Omental fat pad (tissue), 3 donors: ENCODE measurements at regions not wholly inside any gene's neighbourhood (a gene's known extent, or its start where the extent isn't known, plus 50 kb on each side); places are given as distances from the start of the nearest gene placed in this dataset. TPM values are rescaled to one million over a fixed set of nuclear protein-coding genes. Genes with fewer than 3 reads are reported as not detected.

Source experiments
- ATAC-seq: fragments of 150-250 bp; one replicate; pipeline ENCODE4 v1.9.1; 2016; ENCODE audit warnings: mild to moderate bottlenecking, moderate library complexity; ENCODE audit not compliant: low FRiP score
- DNase-seq: peaks from one replicate; pipeline ENCODE4 v3.0.0-alpha.2; 2019; ENCODE audit warnings: low spot score
- CTCF ChIP-seq, 3 donors: fragments of 450-650 bp; IDR thresholded peaks; one replicate each; pipeline ENCODE4 v1.5.1; 2016 to 2017; ENCODE audit warnings: antibody characterized with exemption in 3 of 3, mild to moderate bottlenecking in 3 of 3, moderate library complexity in 2 of 3
- small RNA-seq: library from RNA; depleted of rRNA; stranded (forward); fragments of <200 nt; gene quantifications from one replicate; pipeline ENCODE3, GENCODE V24; 2016

- ATAC-seq (no peak), DNase-seq (no peak)
- TF ChIP-seq CTCF (IDR thresholded peaks at IDR 0.05) = no peak
Observed at GRCh38 chr12:30813525-30814294, 59.0 kb upstream of the CAPRIN2 start.

GRCh38 chr12:30811966-30812365 is 57.2 kb upstream of the CAPRIN2 start:
- no peak for TF ChIP-seq CTCF (IDR thresholded peaks at IDR 0.05)

GRCh38 chr12:30810918-30811317 is 56.2 kb upstream of the CAPRIN2 start:
- no peak for ATAC-seq
- no peak for DNase-seq

More at GRCh38 chr12:30811966-30812365, 57.2 kb upstream of the CAPRIN2 start:
- DNase-seq (no peak), ATAC-seq (no peak)

GRCh38 chr12:30807695-30808034 is 52.9 kb upstream of the CAPRIN2 start:
- ATAC-seq = no peak
- no peak for DNase-seq
- TF ChIP-seq CTCF (IDR thresholded peaks at IDR 0.05) = no peak

More at GRCh38 chr12:30810918-30811317, 56.2 kb upstream of the CAPRIN2 start:
- TF ChIP-seq CTCF (IDR thresholded peaks at IDR 0.05) = no peak

GRCh38 chr12:30806989-30807694 is 52.4 kb upstream of the CAPRIN2 start:
- ATAC-seq = peak; percentile 51
- no peak for TF ChIP-seq CTCF (IDR thresholded peaks at IDR 0.05)
- no peak for DNase-seq

- TF ChIP-seq CTCF (IDR thresholded peaks at IDR 0.05) = no peak
- no peak for DNase-seq
- ATAC-seq = no peak
Observed at GRCh38 chr12:30805959-30806358, 51.2 kb upstream of the CAPRIN2 start.

Small RNA genes lying in the stretch of these regions (small RNA-seq; reads per million reads assigned to genes)
- gene PPIAP44 = not detected
